HepG2 (cell line): ENCODE measurements at regions not wholly inside any gene's neighbourhood (a gene's known extent, or its start where the extent isn't known, plus 50 kb on each side); places are given as distances from the start of the nearest gene placed in this dataset.
"Not testable (repeated sequence)": the region's sequence is repeated elsewhere in the genome, so short reads cannot be mapped to it uniquely, and the experiment has no call there.

Experiments used
- ATAC-seq: fragments of 200-7000 bp; cut with Tn5 transposase; 3 replicates; pipeline ENCODE4 v1.9.1; 2020; ENCODE audit warnings: mild to moderate bottlenecking, moderate library complexity
- BruUV-seq: library from RNA; stranded (reverse); fragments of 400-500 nt; replicated peaks from 2 replicates; lab custom pipeline; 2021; lab: Mats Ljungman, UMichigan
- CTCF ChIA-PET: fragments of 300-600 bp; formaldehyde crosslinking; extraction: SDS; loops from one replicate; lab custom pipeline; 2021; ENCODE audit warnings: low total read pairs, inconsistent platforms, low intra/inter-chr PET ratio; lab: Yijun Ruan, JAX
- POLR2A ChIA-PET: fragments of 350-600 bp; sonication (Branson Sonifier 250); formaldehyde crosslinking; loops from one replicate; lab custom pipeline; 2020; ENCODE audit warnings: antibody characterized with exemption, inconsistent platforms; lab: Yijun Ruan, JAX
- DNase-seq: peaks from one replicate; pipeline ENCODE4 v3.0.0-alpha.2; 2015; ENCODE audit warnings: low spot score
- FAIRE-seq: peaks from 3 replicates; lab custom pipeline; 2011; peaks lifted over from hg19 to GRCh38; lab: Jason Lieb, UNC
- H2AFZ ChIP-seq: one replicate; pipeline ENCODE4 v1.6.1; 2011; ENCODE audit warnings: low read length, inconsistent platforms
- H3K27ac ChIP-seq: fragments of 300-600 bp; 3 replicates; pipeline ENCODE4 v1.8.0; 2011; ENCODE audit warnings: mixed run types, mild to moderate bottlenecking, mixed read lengths, low read length, inconsistent platforms; ENCODE audit not compliant: insufficient read depth; ENCODE audit errors: extremely low read length
- H3K27me3 ChIP-seq, 2 experiments: fragments of 200-600 bp in 1 of 2; 2 replicates in 1 of 2; 3 replicates in 1 of 2; pipeline versions ENCODE4 v1.6.0 to v1.8.0; 2011; ENCODE audit warnings: low read length in 2 of 2, mild to moderate bottlenecking in 2 of 2, moderate library complexity in 2 of 2, inconsistent platforms in 1 of 2; ENCODE audit not compliant: insufficient read depth in 2 of 2, control insufficient read depth in 1 of 2
- H3K36me3 ChIP-seq, 2 experiments: fragments of 200-600 bp in 1 of 2; replicated peaks in 1 of 2; 2 replicates in 1 of 2; 3 replicates in 1 of 2; pipeline versions ENCODE4 v1.5.1 to v1.8.0; 2011; ENCODE audit warnings: low read length in 2 of 2, inconsistent platforms in 1 of 2; ENCODE audit not compliant: insufficient read depth in 2 of 2, control insufficient read depth in 1 of 2
- H3K4me1 ChIP-seq: 2 replicates; pipeline ENCODE4 v1.5.1; 2012; ENCODE audit warnings: low read length, inconsistent platforms; ENCODE audit not compliant: insufficient read depth
- H3K4me2 ChIP-seq: 2 replicates; pipeline ENCODE4 v1.6.0; 2011; ENCODE audit warnings: low read depth, low read length, inconsistent platforms
- H3K4me3 ChIP-seq, 3 experiments: fragments of 200-600 bp in 1 of 3; sonication (generic), shearing (Covaris generic) in 1 of 3; replicated peaks in 1 of 3; 2 replicates each; pipeline ENCODE4 v1.5.1; 2011 to 2016; ENCODE audit warnings: low read length in 3 of 3, inconsistent platforms in 2 of 3, low read depth in 2 of 3, mild to moderate bottlenecking in 2 of 3, control low read depth in 1 of 3, mixed read lengths in 1 of 3; ENCODE audit not compliant: insufficient read depth in 1 of 3
- H3K79me2 ChIP-seq: one replicate; pipeline ENCODE4 v1.6.1; 2011; ENCODE audit warnings: low read length, inconsistent platforms; ENCODE audit not compliant: insufficient read depth
- H3K9ac ChIP-seq: 2 replicates; pipeline ENCODE4 v1.6.0; 2011; ENCODE audit warnings: mild to moderate bottlenecking, low read depth, low read length, inconsistent platforms; ENCODE audit not compliant: insufficient read depth
- H3K9me3 ChIP-seq: 2 replicates; pipeline ENCODE4 v1.5.1; 2012; ENCODE audit warnings: mild to moderate bottlenecking, low read length
- H4K20me1 ChIP-seq: 2 replicates; pipeline ENCODE4 v1.6.0; 2011; ENCODE audit warnings: inconsistent platforms, mild to moderate bottlenecking, low read length, moderate library complexity; ENCODE audit not compliant: insufficient read depth
- DR1 ChIP-seq: sonication (generic); formaldehyde crosslinking; IDR thresholded peaks from 2 replicates; pipeline ENCODE4 v1.8.0; 2021; ENCODE audit warnings: mild to moderate bottlenecking, missing genetic modification reagents, inconsistent platforms
- PTBP1 ChIP-seq: fragments of 200-400 bp; formaldehyde crosslinking; IDR thresholded peaks from 2 replicates; pipeline ENCODE4 v1.6.1; 2018; ENCODE audit warnings: low read length, low read depth; ENCODE audit not compliant: poor library complexity, severe bottlenecking
- ZFP82 ChIP-seq: sonication (generic); formaldehyde crosslinking; IDR thresholded peaks from 2 replicates; pipeline ENCODE4 v1.5.1; 2020; ENCODE audit warnings: mild to moderate bottlenecking, missing genetic modification reagents, borderline replicate concordance
- ZNF737 ChIP-seq: sonication (generic); formaldehyde crosslinking; IDR thresholded peaks from 2 replicates; pipeline ENCODE4 v1.5.0; 2020; ENCODE audit warnings: missing genetic modification reagents, mild to moderate bottlenecking, borderline replicate concordance
- ZNF761 ChIP-seq: sonication (generic); formaldehyde crosslinking; conservative IDR thresholded peaks from 2 replicates; pipeline ENCODE4 v1.4.0; 2020; ENCODE audit warnings: mild to moderate bottlenecking, missing genetic modification reagents
- ZNF841 ChIP-seq: sonication (generic); formaldehyde crosslinking; IDR thresholded peaks from 2 replicates; pipeline ENCODE4 v1.8.1; 2023; ENCODE audit warnings: missing genetic modification reagents, borderline replicate concordance
- WGBS: methylation state at CpG from one replicate; pipeline ENCODE4 v1.1.6; 2017; ENCODE audit warnings: low lambda C conversion rate; 5-methylcytosine and 5-hydroxymethylcytosine counted together
- in situ Hi-C: cut with HindIII; loops from 2 replicates; pipeline ENCODE4 v1.10.0; 2017; ENCODE audit warnings: low pct_unique_long_range_greater_than_20kb; ENCODE audit not compliant: extremely low pct_ligation_motif_present
- intact Hi-C: fragments of 100-400 bp; cut with micrococcal nuclease; formaldehyde crosslinking; loops from one replicate; pipeline ENCODE4 v1.10.0; 2022; ENCODE audit not compliant: unreplicated experiment
- TF ChIP-seq, protein P1 (sequence below): sonication (generic); formaldehyde crosslinking; IDR thresholded peaks from 2 replicates; pipeline ENCODE4 v1.8.0; 2023; ENCODE audit warnings: mild to moderate bottlenecking, missing genetic modification reagents

GRCh38 chrX:85666471-85666870 is 287.0 kb upstream of the POF1B start:
- no peak for ATAC-seq
- no peak overlapping the region for H3K4me3 ChIP-seq
- no peak overlapping the region for H3K27ac ChIP-seq
- H3K79me2 ChIP-seq: no peaks in the 10 kb centered on the region
- POLR2A ChIA-PET: no interaction called here
- H3K27me3 ChIP-seq: no peaks in the 10 kb centered on the region
- H3K9ac ChIP-seq: no peak overlapping the region
- in situ Hi-C loops: no loop called here
- no peak overlapping the region for H2AFZ ChIP-seq
- no peaks in the 10 kb centered on the region for H4K20me1 ChIP-seq
- TF ChIP-seq ZFP82 (no peak), ZNF841 (no peak), ZNF761 (CRISPR knock-in tag) (no peak), ZNF737 (no peak), DR1 (no peak), PTBP1 (no peak)
- TF ChIP-seq, protein P1, sequence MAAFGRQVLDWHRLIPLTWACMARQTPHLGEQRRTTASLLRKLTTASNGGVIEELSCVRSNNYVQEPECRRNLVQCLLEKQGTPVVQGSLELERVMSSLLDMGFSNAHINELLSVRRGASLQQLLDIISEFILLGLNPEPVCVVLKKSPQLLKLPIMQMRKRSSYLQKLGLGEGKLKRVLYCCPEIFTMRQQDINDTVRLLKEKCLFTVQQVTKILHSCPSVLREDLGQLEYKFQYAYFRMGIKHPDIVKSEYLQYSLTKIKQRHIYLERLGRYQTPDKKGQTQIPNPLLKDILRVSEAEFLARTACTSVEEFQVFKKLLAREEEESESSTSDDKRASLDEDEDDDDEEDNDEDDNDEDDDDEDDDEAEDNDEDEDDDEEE (CRISPR knock-in tag): no peak
- TF ChIP-seq, all 625 proteins: peak for 0
- no peaks in the 10 kb centered on the region for H3K4me1 ChIP-seq
- H3K36me3 ChIP-seq: no peaks in the 10 kb centered on the region
- no TSS peak for BruUV-seq
- 0% methylated on average over 2 of the region's 2 CpGs for WGBS
- intact Hi-C loops: no loop called here
- CTCF ChIA-PET: no interaction called here
- FAIRE-seq (no peak), DNase-seq (no peak)
- no peaks in the 10 kb centered on the region for H3K9me3 ChIP-seq
- no peak overlapping the region for H3K4me2 ChIP-seq

DNA sequence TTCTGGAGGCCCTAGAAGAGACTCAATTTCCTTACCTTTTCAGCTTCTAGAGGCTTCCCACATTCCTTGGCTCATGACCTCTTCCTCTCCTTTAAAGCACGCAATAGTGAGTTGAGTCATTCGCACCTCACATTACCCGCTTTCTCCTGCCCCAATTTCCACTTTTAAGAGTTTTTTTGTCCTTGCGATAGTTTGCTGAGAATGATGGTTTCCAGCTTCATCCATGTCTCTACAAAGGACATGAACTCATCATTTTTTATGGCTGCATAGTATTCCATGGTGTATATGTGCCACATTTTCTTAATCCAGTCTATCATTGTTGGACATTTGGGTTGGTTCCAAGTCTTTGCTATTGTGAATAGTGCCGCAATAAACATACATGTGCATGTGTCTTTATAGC is 284.5 kb upstream of the POF1B start:
- DNase-seq, H3K4me3 ChIP-seq, BruUV-seq, ATAC-seq, H4K20me1 ChIP-seq, in situ Hi-C loops, intact Hi-C loops, H3K9ac ChIP-seq, H3K4me2 ChIP-seq, H3K27me3 ChIP-seq, H3K79me2 ChIP-seq, H3K36me3 ChIP-seq, CTCF ChIA-PET, H3K4me1 ChIP-seq, H2AFZ ChIP-seq, H3K9me3 ChIP-seq, FAIRE-seq, POLR2A ChIA-PET, H3K27ac ChIP-seq: not testable (repeated sequence)
- 65% methylated on average over 4 of the region's 5 CpGs for WGBS
